ENCODE measurements at regions not wholly inside any gene's neighbourhood (a gene's known extent, or its start where the extent isn't known, plus 50 kb on each side); places are given as distances from the start of the nearest gene placed in this dataset.

- peaks cover 73% of the 10 kb centered on the region for H3K4me1 Mint-ChIP-seq
- DNase-seq (ENCODE audit: low spot score) (no peak), ATAC-seq (no peak)
- ChIA-PET POLR2A (no interaction called here), CTCF (interaction anchor here (0.6 to 1.3 kb wide), 5 partner anchors 43 to 507 kb away, joined by 3 to 4 read pairs (median 3); no protein-coding TSS in a partner anchor)
- H3K4me3 Mint-ChIP-seq = no peak overlapping the region
- TF ChIP-seq ELF4 (CRISPR knock-in tag; IDR thresholded peaks at IDR 0.05; ENCODE audit: low read depth) (no peak), PRRX2 (CRISPR knock-in tag; IDR thresholded peaks at IDR 0.05) (no peak), GTF2I (CRISPR knock-in tag; conservative IDR thresholded peaks at IDR 0.05) (no peak), CREB1 (CRISPR knock-in tag; IDR thresholded peaks at IDR 0.05) (no peak), FOXP4 (CRISPR knock-in tag; IDR thresholded peaks at IDR 0.05) (no peak), PRDM15 (CRISPR knock-in tag; IDR thresholded peaks at IDR 0.05) (no peak), JAZF1 (CRISPR knock-in tag; IDR thresholded peaks at IDR 0.05) (no peak), IRF1 (CRISPR knock-in tag; IDR thresholded peaks at IDR 0.05) (no peak), NFE2L1 (CRISPR knock-in tag; IDR thresholded peaks at IDR 0.05) (no peak), USF1 (CRISPR knock-in tag; IDR thresholded peaks at IDR 0.05) (no peak), ATF6 (CRISPR knock-in tag; IDR thresholded peaks at IDR 0.05) (no peak), MYBL2 (CRISPR knock-in tag; IDR thresholded peaks at IDR 0.05) (no peak)
- peaks cover 3% of the 10 kb centered on the region; the same call in 1 of the 2 replicates for H3K36me3 Mint-ChIP-seq
- peaks cover 3% of the 10 kb centered on the region; the same call in 1 of the 2 replicates for H3K9me3 Mint-ChIP-seq
- peak overlapping the region; percentile 22; the same call in 1 of the 2 replicates for H3K27ac Mint-ChIP-seq
- H3K27me3 Mint-ChIP-seq (ENCODE audit: low read depth) = no peaks in the 10 kb centered on the region
Observed at GRCh38 chr1:91121366-91121765, 99.5 kb upstream of the ZNF644 start.

GRCh38 chr1:91120936-91121335 is 99.1 kb upstream of the ZNF644 start:
- Mint-ChIP-seq H3K9me3 (peaks cover 5% of the 10 kb centered on the region; the same call in 1 of the 2 replicates), H3K4me3 (no peak overlapping the region), H3K27ac (peak overlapping the region; percentile 22), H3K4me1 (peaks cover 75% of the 10 kb centered on the region), H3K27me3 (ENCODE audit: low read depth) (no peaks in the 10 kb centered on the region), H3K36me3 (peaks cover 3% of the 10 kb centered on the region; the same call in 1 of the 2 replicates)
- DNase-seq (ENCODE audit: low spot score) (no peak), ATAC-seq (peak; percentile 32)
- POLR2A ChIA-PET = no interaction called here
- CTCF ChIA-PET = interaction anchor here (0.6 to 1.3 kb wide), 5 partner anchors 45 to 399 kb away, joined by 3 to 4 read pairs (median 3); no protein-coding TSS in a partner anchor
- TF ChIP-seq NR2C2 (CRISPR knock-in tag; IDR thresholded peaks at IDR 0.05) (no peak), PRDM15 (CRISPR knock-in tag; IDR thresholded peaks at IDR 0.05) (no peak), CDX4 (CRISPR knock-in tag; IDR thresholded peaks at IDR 0.05; ENCODE audit: borderline replicate concordance) (no peak), USF1 (CRISPR knock-in tag; IDR thresholded peaks at IDR 0.05) (no peak), ZNF281 (CRISPR knock-in tag; IDR thresholded peaks at IDR 0.05) (no peak), ZNF671 (CRISPR knock-in tag; IDR thresholded peaks at IDR 0.05) (no peak), ZNF423 (CRISPR knock-in tag; IDR thresholded peaks at IDR 0.05) (no peak)
